Uterus (tissue), 3 donors: ENCODE measurements at regions not wholly inside any gene's neighbourhood (a gene's known extent, or its start where the extent isn't known, plus 50 kb on each side); places are given as distances from the start of the nearest gene placed in this dataset.

Source experiments
- DNase-seq, 2 donors: peaks; one replicate each; pipeline ENCODE4 v3.0.0-alpha.2; 2019 to 2020
- H3K27ac ChIP-seq, 2 donors: fragments of 200-600 bp; sonication (generic); 1 replicate in 1 of 2; 2 replicates in 1 of 2; pipeline ENCODE4 v1.5.1; 2016 to 2018
- H3K27me3 ChIP-seq, 2 donors: fragments of 200-600 bp; sonication (generic); one replicate each; pipeline ENCODE4 v1.5.1; 2018 to 2019; ENCODE audit warnings: control low read depth in 1 of 2
- H3K36me3 ChIP-seq, 2 donors: fragments of 200-600 bp; sonication (generic); one replicate each; pipeline ENCODE4 v1.5.1; 2019; ENCODE audit warnings: control low read depth in 1 of 2
- H3K4me1 ChIP-seq, 2 donors: fragments of 200-600 bp; sonication (generic); one replicate each; pipeline ENCODE4 v1.5.1; 2018 to 2019; ENCODE audit warnings: control low read depth in 1 of 2
- H3K4me3 ChIP-seq, 2 donors: fragments of 200-600 bp; sonication (generic); 1 replicate in 1 of 2; 2 replicates in 1 of 2; pipeline ENCODE4 v1.5.1; 2018 to 2019; ENCODE audit warnings: mild to moderate bottlenecking in 1 of 2
- H3K9me3 ChIP-seq, 2 donors: fragments of 200-600 bp; sonication (generic); one replicate each; pipeline ENCODE4 v1.5.1; 2019; ENCODE audit warnings: control low read depth in 1 of 2
- POLR2A ChIP-seq, 2 donors: fragments of 450-650 bp; IDR thresholded peaks; one replicate each; pipeline ENCODE4 v1.6.1; 2016; ENCODE audit warnings: antibody characterized with exemption in 2 of 2, mild to moderate bottlenecking in 1 of 2, moderate library complexity in 1 of 2
- intact Hi-C: fragments of 100-400 bp; cut with DNase I; formaldehyde crosslinking; loops from one replicate; pipeline ENCODE4 v1.15.1; 2023; ENCODE audit warnings: low total_unique reads
- TF ChIP-seq, protein P1 (sequence below), 4 experiments: fragments of 200-600 bp in 2 of 4; fragments of 450-650 bp in 2 of 4; sonication (generic) in 2 of 4; IDR thresholded peaks; one replicate each; pipeline ENCODE4 v1.5.1; 2016 to 2019; ENCODE audit warnings: antibody characterized with exemption in 4 of 4, mild to moderate bottlenecking in 2 of 4, moderate library complexity in 1 of 4
- donor health status: DM: yes; HTN: yes; CAD: no.

DNA sequence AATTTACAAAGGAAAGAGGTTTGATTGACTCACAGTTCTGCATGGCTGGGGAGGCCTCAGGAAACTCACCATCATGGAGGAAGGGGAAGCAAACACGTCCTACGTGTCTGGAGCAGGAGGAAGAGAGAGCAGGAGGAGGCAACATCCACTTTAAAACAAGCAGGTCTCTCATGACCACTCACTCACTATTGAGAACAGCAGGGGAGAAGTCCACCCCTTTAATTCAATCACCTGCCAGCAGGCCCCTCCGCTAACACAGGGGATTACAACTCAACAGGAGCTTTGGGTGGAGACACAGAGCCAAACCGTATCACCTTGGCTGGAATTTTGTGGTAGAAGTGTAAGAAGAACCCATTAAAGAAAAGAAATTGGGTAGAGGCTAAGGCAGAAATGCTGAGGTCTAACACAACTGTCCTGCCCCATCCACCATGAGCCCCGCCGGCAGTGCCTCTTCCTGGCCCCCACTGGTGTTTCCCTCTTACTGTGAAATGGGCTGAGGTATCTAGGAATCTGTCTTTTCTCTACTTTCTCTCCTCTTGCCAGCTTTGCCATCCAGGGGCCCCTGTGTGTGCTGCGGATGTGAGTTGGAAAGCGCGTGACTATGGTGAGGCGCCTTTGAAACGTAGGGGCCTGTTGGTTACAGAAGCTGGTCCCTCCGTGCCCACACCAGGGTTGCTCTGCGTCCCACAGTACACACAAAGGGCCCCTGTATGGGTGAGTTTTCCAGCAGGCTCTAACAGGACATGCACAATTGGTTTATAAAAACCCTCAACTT lies 108.0 kb upstream of the TMEM132D start:
- H3K27ac ChIP-seq: no peak overlapping the region
- no peaks in the 10 kb centered on the region for H3K36me3 ChIP-seq
- no peaks in the 10 kb centered on the region for H3K4me1 ChIP-seq
- peaks cover 0 to 7% of the 10 kb centered on the region in 2 donors for H3K27me3 ChIP-seq
- TF ChIP-seq, protein P1, sequence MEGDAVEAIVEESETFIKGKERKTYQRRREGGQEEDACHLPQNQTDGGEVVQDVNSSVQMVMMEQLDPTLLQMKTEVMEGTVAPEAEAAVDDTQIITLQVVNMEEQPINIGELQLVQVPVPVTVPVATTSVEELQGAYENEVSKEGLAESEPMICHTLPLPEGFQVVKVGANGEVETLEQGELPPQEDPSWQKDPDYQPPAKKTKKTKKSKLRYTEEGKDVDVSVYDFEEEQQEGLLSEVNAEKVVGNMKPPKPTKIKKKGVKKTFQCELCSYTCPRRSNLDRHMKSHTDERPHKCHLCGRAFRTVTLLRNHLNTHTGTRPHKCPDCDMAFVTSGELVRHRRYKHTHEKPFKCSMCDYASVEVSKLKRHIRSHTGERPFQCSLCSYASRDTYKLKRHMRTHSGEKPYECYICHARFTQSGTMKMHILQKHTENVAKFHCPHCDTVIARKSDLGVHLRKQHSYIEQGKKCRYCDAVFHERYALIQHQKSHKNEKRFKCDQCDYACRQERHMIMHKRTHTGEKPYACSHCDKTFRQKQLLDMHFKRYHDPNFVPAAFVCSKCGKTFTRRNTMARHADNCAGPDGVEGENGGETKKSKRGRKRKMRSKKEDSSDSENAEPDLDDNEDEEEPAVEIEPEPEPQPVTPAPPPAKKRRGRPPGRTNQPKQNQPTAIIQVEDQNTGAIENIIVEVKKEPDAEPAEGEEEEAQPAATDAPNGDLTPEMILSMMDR (IDR thresholded peaks at IDR 0.05): no peak
- no peak for TF ChIP-seq POLR2A (IDR thresholded peaks at IDR 0.05)
- no peak for DNase-seq
- H3K4me3 ChIP-seq: no peak overlapping the region
- intact Hi-C loops: no loop called here
- H3K9me3 ChIP-seq: no peaks in the 10 kb centered on the region

DNA sequence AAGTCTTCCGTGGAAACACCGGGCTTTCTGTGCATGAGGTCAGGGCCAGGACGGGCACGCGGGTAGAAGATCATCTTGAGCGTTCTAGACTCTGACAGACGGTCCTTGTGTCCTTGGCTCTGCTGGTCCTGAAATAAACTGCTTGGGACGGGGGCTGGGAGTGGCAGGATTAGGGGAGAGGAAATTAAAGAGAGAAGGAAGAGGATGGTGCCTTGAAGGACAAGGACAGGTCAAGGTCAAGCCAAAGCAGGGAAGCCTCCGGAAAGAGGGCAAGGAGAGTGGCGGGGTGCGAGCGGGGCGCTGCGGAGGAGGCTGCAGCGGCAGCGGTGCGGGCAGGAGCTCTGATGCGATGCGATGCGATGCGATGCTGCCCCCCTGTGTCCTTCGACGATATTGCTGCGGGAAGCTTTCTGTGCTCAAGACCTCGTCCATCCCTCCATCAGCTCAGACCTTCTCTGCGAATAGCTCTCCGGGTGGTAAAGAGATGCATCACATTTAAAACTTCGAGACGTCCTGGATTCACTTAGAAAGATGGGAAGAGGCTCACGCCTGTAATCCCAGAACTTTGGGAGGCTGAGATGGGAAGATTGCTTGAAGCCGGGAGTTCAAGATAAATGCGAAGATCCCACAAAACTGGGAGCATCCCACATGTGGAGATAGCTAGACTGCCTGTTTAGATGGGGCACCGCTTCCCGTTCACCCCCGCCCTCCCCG lies 110.1 kb upstream of the TMEM132D start:
- Histone ChIP-seq H3K4me1 (no peaks in the 10 kb centered on the region), H3K36me3 (no peaks in the 10 kb centered on the region), H3K9me3 (no peaks in the 10 kb centered on the region), H3K27ac (no peak overlapping the region), H3K27me3 (peaks cover 0 to 7% of the 10 kb centered on the region in 2 donors), H3K4me3 (no peak overlapping the region)
- TF ChIP-seq, protein P1 (IDR thresholded peaks at IDR 0.05): peak in 3 of 4 experiments; percentile 16 to 26 (median 25)
- TF ChIP-seq POLR2A (IDR thresholded peaks at IDR 0.05): no peak
- DNase-seq: no peak
- intact Hi-C loops: no loop called here

DNA sequence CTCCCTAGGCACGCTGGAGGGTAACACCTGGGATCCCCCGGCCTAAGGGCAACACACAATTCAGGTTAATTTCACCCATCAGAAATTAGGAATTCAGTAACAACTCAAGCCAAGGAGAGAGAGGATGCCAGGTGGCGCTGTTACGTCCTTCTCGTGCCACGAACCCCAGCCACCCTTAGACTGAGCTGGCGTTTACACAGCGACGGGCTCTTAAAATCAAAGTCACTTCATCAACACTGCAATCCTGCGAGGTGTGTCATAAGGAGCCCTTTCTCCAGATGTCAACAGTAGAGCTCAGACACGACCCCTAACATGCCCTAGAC lies 110.6 kb upstream of the TMEM132D start:
- DNase-seq: no peak
- intact Hi-C loops: no loop called here
- Histone ChIP-seq H3K27ac (no peak overlapping the region), H3K9me3 (no peaks in the 10 kb centered on the region), H3K4me3 (no peak overlapping the region), H3K36me3 (no peaks in the 10 kb centered on the region), H3K27me3 (peaks cover 0 to 7% of the 10 kb centered on the region in 2 donors), H3K4me1 (no peaks in the 10 kb centered on the region)
- TF ChIP-seq POLR2A (IDR thresholded peaks at IDR 0.05): no peak
- TF ChIP-seq, protein P1 (IDR thresholded peaks at IDR 0.05): no peak

DNA sequence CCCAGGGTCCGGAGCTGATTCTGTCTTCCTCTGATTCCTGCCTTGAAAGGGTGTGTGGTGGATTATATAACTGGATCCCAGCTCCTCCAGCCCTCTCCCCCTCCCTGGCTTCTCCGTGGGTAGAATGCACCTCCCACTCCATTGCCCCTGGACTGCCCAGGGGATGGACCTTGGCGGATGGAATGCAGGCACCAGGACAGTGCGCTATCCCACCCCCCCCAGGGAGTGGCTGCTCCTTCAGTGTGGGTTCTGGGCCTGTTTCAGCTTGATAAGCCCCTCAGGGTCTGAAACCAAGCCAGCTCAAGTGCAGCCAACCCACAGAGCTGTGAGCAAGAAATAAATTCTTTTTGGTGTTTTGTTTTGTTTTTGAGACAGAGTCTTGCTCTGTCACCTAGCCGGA lies 112.4 kb upstream of the TMEM132D start:
- peaks cover 0 to 7% of the 10 kb centered on the region in 2 donors for H3K27me3 ChIP-seq
- intact Hi-C loops: no loop called here

More for the DNA sequence above, 112.4 kb upstream of the TMEM132D start:
- Histone ChIP-seq H3K9me3 (no peaks in the 10 kb centered on the region), H3K4me1 (no peaks in the 10 kb centered on the region), H3K27ac (no peak overlapping the region), H3K36me3 (no peaks in the 10 kb centered on the region), H3K4me3 (no peak overlapping the region)
- no peak for DNase-seq
- TF ChIP-seq, protein P1 (IDR thresholded peaks at IDR 0.05): no peak
- no peak for TF ChIP-seq POLR2A (IDR thresholded peaks at IDR 0.05)
